T47D (cell line): ENCODE measurements at regions not wholly inside any gene's neighbourhood (a gene's known extent, or its start where the extent isn't known, plus 50 kb on each side); places are given as distances from the start of the nearest gene placed in this dataset.

Experiments used
- DNase-seq, 2 experiments: peaks; one replicate each; pipeline versions ENCODE4 v3.0.0 to v3.0.0-alpha.2; 2011 to 2012; ENCODE audit warnings: low read depth in 1 of 2, low spot score in 1 of 2
- JUND ChIP-seq: IDR thresholded peaks from 2 replicates; pipeline ENCODE4 v1.6.1; 2012; ENCODE audit warnings: low read depth
- in situ Hi-C: cut with HindIII; loops from 2 replicates; pipeline ENCODE4 v1.10.0; 2016; ENCODE audit warnings: low sequenced_read_pairs, low pct_unique_long_range_greater_than_20kb

- TF ChIP-seq JUND: no peak
- DNase-seq: no peak
- in situ Hi-C loops: no loop called here
Observed at GRCh38 chr15:86009727-86010126, 69.9 kb upstream of the AGBL1 start.

GRCh38 chr15:86010398-86010797, 69.3 kb upstream of the AGBL1 start:
- TF ChIP-seq JUND: no peak
- in situ Hi-C loops: no loop called here
- no peak for DNase-seq

DNA sequence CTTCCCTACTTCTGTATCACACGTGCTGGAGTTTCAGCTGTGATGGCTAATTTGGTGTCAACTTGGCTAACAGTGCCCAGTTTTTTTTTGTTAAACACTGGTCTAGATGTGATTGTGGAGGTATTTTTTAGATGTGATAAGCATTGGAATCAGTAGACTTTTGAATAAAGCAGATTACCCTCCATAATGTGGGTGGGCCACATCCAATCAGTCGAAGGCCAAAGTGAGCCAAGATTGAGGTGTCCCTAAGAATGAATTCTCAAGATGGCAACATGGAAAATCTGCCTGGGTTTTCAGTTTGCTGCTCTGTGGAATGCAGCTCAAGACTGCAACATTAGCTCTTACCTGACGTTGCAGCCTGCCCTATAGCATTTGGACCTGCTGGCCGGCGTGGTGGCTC, 68.8 kb upstream of the AGBL1 start:
- in situ Hi-C loops: no loop called here
- TF ChIP-seq JUND: no peak
- no peak for DNase-seq

GRCh38 chr15:86014016-86014415, 65.7 kb upstream of the AGBL1 start:
- TF ChIP-seq JUND: no peak
- in situ Hi-C loops: no loop called here
- no peak for DNase-seq

GRCh38 chr15:86016750-86017149, 62.9 kb upstream of the AGBL1 start:
- no peak for TF ChIP-seq JUND
- in situ Hi-C loops: no loop called here
- no peak for DNase-seq

GRCh38 chr15:86018679-86019078, 61.0 kb upstream of the AGBL1 start:
- in situ Hi-C loops: no loop called here
- no peak for DNase-seq
- no peak for TF ChIP-seq JUND

DNA sequence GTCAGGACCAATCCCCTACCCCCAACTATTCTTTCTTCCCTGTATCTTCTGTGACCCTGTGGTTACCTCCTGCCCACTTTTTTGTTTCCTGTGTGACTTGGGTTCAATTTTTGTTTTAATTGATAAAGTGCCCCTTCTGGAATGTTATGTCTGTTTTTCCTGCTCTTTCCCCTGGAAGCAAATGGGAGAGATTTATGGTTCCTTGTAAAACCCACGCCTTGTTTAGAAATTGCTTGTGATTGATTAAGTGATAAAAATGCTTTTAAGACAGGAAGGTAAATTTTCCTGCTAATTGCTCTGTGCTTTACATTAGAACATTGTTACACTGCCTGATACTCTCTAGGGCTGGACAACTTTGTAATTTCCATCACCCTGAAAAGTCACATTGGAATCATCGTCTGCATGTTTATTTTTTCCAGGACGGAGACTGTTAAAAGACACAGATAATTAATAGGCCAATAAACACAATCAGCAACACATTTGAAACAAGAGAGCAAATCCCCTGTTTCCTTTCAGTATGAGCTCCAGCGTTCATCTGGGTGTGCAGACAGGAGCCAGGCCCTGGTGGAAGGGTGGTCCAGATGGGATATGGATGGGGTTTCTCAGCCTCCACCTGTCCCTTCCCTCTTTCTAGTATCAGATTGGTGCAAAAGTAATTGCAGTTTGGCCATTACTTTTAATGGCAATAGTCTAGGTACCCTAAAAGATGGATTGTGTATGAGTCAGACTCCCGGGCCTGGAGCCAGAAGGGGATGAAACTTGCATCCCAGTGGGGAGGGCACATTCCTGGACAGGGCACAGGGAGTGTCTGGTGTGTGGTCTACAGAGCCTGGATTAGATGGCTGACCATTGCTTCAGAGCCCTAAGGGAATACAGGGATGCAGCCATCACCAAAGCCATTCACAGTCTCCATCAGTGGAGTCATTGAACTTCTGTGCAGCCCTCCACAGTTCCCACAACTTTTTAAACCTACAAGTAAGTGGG, 58.1 kb upstream of the AGBL1 start:
- no peak for DNase-seq
- in situ Hi-C loops: no loop called here
- no peak for TF ChIP-seq JUND

DNA sequence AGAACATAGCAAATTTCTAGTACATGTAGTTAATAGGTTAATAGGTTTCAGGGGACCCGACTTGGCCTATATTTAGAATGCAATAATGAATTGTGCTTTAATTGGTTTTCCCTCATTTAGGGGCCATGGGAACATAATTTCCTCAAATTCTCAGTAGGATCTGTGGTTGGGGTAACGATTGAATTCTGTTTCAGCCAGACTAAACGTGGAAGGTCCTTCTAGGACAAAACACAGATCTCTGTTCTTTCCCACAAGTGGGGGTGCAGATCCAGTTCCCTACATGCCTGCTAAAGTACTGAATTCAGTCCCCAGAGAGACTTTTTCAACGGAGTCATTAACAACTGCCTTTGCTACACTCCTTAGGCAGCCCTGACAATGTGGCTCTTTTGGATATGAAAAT, 50.7 kb upstream of the AGBL1 start:
- in situ Hi-C loops: no loop called here
- no peak for DNase-seq

More for the DNA sequence above, 50.7 kb upstream of the AGBL1 start:
- TF ChIP-seq JUND: no peak
